Hematopoietic multipotent progenitor cell treated with erythropoietin and hydrocortisone succinate and interleukin-3 and kit ligand, for 8 days (in vitro differentiated cells): ENCODE measurements at regions not wholly inside any gene's neighbourhood (a gene's known extent, or its start where the extent isn't known, plus 50 kb on each side); places are given as distances from the start of the nearest gene placed in this dataset.

Experiments used
- DNase-seq: peaks from one replicate; pipeline ENCODE4 v3.0.0-alpha.2; 2015

DNA sequence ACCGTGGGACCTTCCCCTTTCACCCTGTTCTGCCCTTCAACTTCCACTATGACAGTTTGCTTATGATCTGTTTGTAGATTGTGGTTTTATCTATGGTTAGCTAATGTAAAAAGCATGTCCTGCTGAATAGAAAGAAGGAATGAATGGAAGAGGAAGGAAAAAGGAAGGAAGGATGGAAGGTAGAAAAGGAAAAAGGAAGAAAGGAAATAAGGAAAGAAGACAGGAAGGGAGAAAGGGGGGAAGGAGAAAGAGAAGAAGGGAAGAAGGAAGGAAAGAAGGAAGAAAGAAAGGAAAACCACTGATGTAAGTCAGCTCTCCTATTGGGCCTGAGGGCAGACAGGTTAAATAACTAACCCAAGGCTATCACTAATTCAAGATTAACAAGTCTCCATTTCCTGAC is 319.1 kb upstream of the KLF3 start:
- no peak for DNase-seq

DNA sequence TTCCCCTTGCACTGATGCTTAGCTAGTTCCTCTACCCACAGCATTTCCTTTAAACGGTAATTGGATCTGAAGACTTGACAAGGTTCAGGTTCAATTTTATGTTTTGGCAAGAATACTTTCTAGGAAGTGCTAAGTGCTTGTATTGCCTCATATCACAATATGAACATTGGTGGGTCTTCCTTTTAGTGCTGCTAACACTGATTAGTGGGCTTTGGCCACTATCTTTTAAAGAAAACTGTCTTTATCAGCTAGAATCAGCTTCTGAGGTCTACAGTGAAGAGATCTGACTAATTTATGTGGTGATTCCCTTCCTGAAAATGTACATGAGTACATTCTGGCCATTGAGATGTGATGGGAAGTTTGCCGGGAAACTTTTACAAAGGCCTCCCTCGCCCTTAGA is 316.7 kb upstream of the KLF3 start:
- no peak for DNase-seq

DNA sequence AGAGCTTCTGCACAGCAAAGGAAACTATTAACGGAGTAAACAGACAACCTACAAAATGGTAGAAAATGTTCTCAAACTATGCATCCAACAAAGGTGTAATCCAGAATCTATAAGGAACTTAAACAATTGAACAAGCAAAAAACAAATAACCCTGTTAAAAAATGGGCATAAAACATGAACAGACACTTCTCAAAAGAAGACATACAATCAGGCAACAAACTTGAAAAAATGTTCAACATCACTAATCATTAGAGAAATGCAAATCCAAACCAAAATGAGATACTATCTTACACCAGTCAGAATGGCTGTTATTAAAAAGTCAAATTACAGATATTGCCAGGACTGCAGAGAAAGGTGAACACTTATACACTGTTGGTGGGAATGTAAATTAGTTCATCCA is 309.6 kb upstream of the KLF3 start:
- no peak for DNase-seq

DNA sequence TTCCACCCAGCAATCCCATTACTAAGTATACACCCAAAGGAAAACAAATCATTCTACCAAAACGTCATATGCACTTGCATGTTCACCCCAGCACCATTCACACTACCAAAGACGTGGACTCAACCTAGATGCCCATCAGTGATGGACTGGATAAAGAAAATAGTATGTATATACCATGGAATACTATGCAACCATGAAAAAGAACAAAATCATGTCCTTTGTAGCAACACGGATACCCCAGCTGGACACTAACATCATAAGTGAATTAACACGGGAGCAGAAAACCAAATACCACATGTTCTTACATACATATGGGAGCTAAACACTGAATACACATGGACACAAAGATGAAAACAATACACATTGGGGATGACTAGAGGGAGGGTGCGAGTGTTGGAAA is 309.1 kb upstream of the KLF3 start:
- DNase-seq: no peak

DNA sequence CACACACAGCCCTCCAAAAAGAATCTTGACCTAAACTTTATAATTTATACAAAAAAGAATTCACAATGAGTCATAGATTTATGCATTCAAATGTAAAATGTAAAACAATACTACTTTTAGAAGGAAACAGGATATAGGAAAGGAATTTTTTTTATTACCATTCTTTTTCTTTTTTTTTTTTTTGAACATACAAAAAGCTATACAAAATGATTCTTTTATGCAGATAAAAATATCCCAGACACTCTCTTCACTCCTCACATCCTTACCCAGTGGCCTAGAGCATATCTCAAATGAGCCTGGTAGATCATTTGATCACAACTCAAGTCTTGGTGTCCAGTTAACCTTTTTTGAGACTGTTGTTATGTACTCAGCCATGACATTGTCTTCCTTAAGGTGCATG is 307.3 kb upstream of the KLF3 start:
- DNase-seq: no peak

DNA sequence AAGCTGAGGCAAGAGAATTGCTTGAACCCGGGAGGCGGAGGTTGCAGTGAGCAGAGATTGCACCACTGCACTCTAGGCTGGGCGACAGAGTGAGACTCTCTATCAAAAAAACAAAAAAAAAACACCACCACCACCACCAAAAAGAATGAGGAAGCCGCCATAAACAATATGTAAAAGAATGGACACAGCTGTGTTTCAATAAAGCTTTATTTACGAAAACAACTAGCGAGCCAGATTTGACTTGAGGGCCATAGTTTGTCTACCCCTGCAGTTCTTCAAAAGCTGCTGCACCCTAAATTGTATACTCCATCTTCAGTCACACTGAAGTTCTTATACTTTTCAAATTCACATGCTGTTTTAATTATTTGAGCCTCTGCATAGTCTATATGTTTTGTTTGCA is 306.5 kb upstream of the KLF3 start:
- DNase-seq: no peak

DNA sequence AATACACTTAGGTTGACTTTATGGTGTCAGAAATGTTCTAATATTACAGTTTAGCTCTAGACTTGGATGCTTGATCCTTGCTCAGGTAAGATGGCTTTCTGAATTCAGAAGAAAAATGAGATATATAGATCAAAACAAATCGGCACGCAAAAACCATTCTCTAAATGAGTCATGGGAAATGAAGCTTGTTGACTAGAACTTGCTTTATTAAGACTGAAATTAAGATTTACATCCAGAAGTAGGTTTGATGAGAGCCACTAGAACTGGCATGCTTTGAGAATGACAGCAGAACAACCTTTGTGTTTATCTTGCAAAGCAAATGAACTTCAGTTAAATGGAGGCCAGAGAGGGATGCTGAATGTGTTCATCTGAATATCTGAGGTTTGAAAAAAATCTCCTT is 304.9 kb upstream of the KLF3 start:
- DNase-seq: no peak

DNA sequence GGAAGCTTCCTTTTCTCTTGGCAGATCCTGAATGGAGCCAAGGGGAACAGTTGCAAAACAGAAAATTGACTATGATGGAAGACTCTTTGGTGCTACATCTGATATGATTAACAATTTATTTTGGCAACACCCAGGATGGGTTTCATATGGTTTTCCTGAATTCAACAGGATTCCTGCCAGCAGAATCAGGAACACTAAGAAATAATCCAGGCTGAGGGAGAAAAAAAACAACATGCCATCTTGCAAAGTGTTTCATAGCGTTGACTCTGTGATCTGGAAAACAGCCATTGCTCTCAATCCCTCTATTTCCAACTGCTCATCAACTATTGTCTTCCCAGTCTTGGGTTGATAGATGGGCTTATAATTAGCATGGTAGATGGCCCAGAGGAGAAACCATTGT is 303.8 kb upstream of the KLF3 start:
- no peak for DNase-seq

DNA sequence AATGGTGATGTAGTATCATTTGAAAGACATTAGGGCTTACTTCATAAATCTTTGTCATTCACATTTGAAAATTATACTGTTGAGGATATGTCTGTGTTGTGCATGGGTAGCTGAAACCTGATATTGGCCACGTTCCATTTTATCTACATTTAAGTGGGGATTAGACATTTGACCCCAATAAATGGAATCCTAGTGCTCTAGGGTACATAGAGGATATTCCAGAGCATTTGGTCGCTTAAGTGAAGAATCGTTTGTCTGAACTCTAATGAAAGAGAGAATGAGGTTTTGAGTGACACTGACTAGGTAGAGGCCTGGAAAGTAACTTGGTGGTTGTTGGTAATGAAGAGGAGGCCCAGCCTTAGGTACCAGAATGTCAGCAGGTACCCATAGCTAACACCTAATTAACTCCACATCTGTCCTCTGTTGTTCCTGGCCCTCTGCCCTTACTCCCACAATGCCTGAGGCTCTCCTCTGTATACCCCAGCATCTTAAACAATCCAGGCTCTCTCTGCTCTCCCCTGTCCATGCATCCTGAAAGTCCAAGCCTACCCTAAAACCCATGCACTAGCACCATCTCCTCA is 299.5 kb upstream of the KLF3 start:
- no peak for DNase-seq

DNA sequence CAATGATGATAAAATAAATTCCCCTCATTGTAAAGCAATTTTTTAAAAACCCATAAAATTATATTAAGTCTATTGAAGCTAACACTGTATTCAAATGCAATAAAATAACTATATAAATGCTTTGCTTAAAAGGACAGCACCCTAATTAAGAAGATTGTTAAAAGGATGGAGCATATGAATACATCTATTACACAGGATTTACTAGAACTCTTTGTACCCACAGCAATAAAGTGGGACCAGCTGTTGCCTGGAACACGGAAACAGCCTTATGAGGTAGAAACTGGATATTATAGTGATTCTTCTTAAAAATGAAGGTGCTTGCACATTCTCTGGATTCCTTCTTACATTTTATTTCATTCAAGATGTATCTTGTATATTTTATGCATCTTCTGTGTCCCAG is 298.7 kb upstream of the KLF3 start:
- DNase-seq: no peak

DNA sequence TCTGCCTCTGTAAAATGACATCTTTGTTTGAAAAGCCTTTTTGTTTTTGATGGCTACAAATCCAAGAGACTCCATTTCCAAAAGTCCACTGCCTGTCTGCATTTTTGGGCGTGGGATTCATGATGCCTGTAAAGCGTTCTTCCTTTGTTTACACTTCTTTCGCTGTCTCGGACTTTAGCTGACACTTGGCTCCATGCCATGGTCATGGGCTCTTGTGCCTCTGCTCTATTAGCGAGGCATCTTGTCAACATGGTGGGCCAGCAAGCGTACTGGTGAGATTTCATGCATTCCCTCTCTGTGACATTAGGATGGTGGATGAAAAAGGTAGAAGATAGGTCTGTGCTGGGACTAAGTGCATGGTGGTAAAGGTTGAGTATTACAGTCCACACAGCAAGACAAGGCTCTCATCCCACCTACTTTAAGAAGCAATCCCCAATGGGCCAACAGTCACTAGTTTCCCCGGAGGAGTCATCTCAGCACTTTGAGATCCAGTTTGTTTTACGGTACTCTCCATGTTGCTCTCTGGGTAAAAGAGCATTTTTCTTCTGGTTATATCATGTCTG is 298.2 kb upstream of the KLF3 start:
- no peak for DNase-seq

DNA sequence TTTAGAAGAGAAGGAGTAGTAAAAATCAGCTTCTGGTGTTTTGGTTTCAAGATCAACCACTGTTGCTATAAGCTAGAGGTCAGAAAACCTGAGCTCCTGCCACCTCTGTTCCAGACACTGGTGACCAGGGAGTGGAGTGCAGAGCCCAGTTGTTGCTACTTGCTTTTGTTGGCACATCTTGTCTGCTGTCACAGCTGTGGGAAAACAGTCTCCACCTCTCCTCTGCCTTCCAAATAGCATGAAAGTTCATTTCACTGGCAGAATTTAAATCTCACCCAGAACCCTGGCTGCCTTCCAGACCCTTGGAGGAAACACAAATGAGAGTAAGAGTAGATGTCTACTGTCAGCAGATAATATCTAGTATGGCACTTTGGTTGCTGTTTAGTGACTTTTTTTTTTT is 297.5 kb upstream of the KLF3 start:
- peak; percentile 53 for DNase-seq

DNA sequence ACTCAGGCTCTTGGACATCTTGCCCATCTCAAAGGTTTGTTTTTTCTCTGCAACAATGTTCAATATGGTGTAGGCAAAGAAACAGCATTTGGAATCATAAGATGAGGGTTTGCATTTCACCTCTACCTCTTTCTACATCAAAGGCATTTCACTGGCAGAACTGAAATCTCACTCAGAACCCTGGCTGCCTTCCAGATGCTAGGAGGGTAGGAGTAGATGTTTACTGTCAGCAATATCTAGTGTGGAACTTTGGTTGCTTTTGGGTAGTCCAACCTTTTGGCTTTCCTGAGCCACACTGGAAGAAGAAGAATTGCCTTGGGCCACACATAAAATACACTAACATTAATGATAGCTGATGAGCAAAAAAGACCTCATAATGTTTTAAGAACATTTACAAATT is 297.0 kb upstream of the KLF3 start:
- no peak for DNase-seq

DNA sequence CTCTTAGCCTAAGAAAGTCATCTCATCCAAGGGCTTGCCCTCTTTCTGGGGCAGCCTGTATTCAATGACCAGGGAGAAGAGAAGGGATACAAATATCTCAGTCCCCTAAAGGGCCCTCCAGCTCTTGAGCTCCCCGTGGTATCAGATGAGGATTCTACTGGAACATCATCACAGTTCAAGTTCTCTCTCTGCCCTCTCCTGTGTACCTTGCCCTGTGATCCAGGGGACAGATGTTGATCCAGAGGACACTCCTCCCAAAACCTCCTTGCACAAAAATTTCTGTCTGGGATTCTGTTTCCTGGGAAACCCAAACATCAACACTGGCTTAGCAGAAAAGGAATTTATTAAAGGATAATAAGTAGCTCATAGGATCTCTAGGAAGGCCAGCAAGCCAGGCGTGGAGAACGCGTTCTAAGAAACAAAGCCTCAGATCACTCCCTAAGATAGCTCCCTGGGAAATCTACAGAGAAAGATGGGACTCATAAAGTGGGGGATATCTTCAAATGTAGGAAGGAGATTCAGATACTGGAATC is 296.3 kb upstream of the KLF3 start:
- no peak for DNase-seq

DNA sequence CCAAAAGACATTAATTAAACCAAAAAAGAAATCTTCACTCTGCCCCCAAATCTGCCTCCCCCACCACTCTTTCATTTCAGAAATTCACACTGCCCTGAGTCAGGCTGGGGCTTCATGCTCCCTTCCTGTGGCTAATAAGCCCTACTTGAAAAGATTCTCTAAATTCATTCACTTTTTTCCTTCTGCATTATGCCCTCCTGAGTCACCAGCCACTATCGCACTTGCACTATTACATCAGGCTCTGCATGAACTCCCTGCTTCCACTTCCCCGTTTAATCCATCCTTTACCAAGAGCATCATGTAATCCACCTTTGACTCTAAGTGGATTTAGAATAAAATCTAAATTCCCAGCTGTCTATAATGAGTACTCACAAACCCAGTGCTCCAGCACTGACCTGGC is 295.4 kb upstream of the KLF3 start:
- DNase-seq: no peak

DNA sequence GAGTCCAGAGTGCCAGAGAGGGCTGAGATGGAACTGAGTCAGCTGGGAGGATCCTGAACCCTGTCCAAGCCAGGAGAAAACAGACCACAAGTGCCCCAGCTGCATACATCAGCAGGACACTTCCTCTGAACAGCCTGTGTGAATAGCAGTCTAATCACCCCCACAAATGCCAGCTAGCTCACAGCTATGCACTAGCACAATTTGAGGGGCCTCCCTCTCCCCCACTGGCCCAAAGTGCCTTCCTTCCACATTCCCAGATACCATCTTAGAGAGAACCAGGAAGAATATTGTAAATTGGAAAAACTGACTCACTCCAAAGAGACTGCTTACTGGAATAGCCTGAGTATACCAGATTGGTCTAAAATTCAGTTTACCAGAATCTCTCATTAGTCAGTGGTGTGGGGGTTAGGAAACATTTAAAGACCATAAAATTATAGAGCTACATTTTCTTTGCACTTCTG is 292.6 kb upstream of the KLF3 start:
- no peak for DNase-seq

DNA sequence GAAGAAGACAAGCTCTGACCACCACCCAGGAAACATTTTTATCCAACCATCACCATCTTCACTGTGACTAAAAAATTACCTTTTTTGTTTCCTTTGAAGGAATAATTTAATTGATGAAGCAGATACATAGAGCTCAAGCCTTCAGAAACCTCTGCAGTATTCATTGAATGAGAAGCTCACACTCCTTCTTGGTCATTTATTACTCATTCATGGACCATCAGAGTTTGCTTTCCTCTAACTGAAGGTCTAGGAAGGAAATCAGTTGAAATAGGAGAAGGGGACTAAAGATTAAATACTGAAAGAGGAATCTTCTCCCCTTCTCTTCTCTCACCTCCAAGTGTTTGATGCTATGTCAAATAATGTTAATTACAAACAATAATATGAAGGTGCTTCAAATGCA is 290.6 kb upstream of the KLF3 start:
- no peak for DNase-seq

DNA sequence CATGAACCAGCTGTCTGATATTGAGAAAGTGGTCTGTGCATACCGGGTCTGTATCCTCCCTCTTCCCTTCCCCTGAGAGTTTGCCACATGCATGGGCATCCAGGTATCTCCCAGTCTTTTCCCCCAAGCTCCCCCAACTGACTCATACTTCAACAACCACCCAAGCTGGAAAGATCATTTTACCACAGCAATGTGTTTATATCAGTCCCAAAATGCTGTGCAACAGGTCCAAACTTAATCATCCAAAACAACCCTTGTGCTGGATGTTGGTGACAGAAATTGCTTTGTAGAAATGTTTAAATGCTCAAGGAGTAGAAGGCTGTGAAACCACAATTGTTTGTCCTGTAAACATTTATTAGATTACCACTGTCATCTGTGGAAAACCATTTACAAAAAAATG is 286.8 kb upstream of the KLF3 start:
- DNase-seq: no peak

DNA sequence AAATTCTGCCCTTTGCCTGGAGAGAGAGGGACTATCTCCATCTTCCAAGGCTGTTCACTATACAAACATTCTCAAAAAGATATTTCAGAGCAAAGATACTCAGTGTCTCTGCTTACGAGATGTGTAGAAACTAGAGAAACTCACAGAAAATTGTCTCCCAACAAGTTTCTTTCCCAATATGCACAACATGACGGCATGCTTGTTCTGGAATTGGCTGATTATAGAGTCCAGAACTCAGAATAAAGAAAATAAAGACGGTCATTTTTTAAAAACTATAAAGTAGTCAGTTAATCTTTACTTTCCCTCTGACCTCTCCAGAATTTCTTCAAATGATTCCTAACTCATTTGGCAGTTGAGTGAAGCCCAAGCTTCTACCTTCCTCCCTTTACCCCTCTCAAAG is 285.5 kb upstream of the KLF3 start:
- DNase-seq: no peak

DNA sequence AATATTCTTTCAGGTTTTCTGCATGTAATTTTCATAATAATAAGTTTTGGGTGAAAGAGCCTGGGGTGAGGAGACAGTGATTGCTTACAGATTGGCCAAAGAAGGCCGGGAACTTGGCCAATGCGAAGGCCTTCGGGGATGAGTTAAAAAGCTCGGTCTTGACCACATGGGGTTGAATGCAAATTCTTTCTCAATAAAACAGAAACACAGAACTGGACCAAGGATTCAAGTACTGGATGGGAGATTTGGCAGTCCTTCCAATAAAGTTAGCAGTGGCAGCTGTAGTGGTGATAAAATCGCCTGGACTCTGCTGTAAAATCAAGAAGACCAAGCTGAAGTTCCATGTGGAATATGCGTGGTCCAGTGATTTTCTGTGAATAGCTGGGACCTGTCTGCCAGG is 282.2 kb upstream of the KLF3 start:
- DNase-seq: no peak

DNA sequence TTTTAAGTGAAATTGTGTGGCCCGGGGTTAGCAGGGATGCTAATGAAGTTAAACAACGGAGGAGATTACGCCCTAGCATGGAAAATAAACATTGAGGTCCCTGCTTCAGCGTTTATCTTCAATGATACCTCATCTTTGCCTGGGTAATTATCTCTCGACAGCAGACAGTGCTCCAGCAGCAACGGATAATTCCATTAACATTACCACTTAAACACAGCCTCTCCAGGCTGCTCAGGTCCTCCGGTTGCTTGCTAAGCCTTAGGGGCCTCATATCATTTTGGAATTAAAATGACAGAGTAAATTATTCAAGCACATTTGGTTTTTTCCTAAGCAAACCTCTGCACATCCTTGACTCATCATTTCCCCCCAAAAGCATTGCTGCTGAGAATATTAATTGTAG is 281.5 kb upstream of the KLF3 start:
- DNase-seq: peak; percentile 93

DNA sequence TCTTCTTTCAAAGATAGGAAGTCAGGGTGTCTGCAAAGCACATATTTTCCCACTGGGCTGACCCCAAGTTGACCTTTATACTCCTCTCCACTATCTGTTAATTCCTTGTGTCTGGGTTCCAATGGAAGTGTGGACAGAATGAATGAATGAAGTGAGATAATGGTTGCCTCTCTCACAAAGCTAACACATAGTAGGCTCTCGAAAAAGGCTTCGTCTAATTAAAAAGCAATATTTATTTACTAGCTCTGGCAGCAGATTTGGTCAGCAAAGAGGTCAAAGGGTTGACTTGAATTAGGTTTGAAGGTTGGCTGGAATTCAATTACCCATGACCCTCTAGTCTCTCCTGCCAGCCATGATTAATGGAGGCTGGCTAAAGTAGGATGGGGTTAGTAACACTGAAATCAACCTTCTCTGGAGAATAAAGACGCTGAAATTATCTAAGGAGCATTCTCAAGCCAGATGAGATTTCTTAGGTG is 280.3 kb upstream of the KLF3 start:
- DNase-seq: peak; percentile 24

DNA sequence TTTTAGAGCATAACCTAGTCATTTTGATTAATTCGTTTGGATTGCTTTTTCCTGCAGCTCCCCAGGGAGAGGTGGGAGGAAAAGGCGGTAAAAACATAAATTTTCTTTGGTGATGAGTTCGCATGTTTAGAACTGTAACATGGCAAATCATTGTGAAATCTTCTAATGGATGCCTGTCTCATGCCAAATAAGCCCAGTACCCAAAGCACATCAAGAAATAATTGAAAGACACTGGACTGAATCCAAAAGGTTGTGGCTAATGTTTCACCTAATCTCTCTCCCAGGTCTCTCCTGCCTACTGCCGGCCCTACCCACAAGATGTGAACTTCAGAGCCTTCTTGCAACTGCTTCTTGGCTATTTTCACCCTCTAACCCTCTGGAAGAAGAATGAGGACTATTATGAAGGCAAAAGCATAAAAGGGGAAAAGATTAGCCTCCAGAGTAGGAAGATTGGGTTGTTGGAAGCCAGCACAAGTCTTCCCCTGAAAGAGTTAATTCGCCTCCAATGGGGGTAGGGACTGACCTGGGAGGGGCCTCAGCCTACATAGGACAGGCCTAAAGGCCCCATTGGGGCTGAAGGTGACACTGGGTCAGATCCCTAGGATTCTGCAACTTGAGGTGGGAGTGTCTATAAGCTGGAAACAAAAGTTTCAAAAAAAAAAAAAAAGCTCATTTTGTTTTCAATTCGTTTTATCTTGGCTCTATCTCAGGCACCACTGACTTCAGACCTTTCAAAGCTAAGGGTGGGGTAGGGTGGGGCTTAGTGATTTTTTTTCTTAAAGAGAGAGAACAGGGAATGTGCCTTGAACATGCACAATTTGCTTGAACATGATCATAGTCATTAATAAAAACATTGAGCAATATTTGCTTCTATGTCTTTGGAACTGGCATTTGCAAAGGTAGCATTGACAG is 278.6 kb upstream of the KLF3 start:
- peak; percentile 80 for DNase-seq

DNA sequence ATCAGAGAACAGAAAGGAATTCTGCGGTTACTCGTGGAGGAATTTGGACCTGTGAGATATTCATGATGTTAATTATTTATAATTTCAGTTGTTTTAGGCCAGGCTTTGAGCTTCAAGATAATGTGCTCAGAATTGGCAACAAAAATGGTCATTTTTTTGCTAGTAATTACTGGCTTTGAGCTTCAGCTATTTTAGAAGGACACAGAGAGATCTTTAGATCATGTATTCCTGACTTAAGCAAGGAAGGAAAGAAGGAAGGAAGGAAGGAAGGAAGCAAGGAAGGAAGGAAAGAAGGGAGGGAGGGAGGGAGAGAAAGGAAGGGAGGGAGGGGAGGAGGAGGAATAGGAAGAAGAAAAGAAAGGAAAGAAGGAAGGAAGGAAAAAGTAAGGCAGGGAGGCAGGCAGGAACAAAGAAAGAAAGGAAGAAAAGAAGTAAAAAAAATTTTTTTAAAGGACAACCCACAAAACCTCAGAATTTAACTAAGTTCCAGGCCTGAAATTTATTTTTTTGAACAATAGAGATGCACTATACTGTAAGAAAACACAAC is 277.9 kb upstream of the KLF3 start:
- DNase-seq: no peak
